SK-N-SH (cell line): ENCODE measurements at regions not wholly inside any gene's neighbourhood (a gene's known extent, or its start where the extent isn't known, plus 50 kb on each side); places are given as distances from the start of the nearest gene placed in this dataset.

ENCODE experiments used
- NFIC ChIP-seq: IDR thresholded peaks from 2 replicates; pipeline ENCODE4 v1.4.0; 2012; ENCODE audit warnings: borderline replicate concordance
- SIN3A ChIP-seq: IDR thresholded peaks from 2 replicates; pipeline ENCODE4 v1.6.1; 2012; ENCODE audit warnings: low read depth, mild to moderate bottlenecking, low read length, moderate library complexity, borderline replicate concordance
- USF1 ChIP-seq: IDR thresholded peaks from 2 replicates; pipeline ENCODE4 v1.4.0; 2012; ENCODE audit warnings: low read depth, borderline replicate concordance

- no peak for TF ChIP-seq SIN3A
- TF ChIP-seq NFIC, result no peak
- no peak for TF ChIP-seq USF1
Observed at GRCh38 chr5:89451263-89451662, 568.3 kb upstream of the MEF2C start.
